SIG-M5 treated with dmso at 0.1 percent for 504 hours (cell line): ENCODE measurements at regions not wholly inside any gene's neighbourhood (a gene's known extent, or its start where the extent isn't known, plus 50 kb on each side); places are given as distances from the start of the nearest gene placed in this dataset.

Experiments
- DNase-seq: peaks from one replicate; lab custom pipeline; 2025; ENCODE audit not compliant: unreplicated experiment; lab: John Stamatoyannopoulos, UW

GRCh38 chr5:135704616-135705015, 125.8 kb upstream of the CXCL14 start:
- no peak for DNase-seq

DNA sequence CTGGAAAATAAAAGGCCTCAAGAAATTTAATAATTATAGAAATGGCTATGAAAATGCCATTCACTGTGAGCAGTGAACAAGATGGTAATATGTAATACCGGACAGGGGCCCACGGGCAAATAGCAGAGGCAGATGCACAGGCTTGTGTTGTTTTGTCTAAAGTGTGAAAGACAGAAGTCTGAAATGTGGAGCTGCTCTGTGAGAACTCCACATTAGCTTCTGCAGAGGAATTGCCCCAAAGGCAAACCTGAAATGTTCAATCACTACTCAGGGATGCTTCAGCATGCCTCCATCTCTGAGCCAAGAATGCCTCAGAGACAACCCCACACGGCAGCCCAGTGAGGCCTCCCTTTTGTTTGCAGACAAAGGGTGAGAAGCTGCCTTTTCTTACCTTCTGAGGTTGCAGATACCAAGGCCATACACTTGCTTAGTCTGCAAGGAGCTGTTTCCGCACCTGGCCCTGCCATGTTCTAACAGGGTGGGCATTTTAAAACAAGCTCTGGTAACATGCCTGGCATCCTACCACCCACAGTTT, 124.3 kb upstream of the CXCL14 start:
- DNase-seq: no peak

DNA sequence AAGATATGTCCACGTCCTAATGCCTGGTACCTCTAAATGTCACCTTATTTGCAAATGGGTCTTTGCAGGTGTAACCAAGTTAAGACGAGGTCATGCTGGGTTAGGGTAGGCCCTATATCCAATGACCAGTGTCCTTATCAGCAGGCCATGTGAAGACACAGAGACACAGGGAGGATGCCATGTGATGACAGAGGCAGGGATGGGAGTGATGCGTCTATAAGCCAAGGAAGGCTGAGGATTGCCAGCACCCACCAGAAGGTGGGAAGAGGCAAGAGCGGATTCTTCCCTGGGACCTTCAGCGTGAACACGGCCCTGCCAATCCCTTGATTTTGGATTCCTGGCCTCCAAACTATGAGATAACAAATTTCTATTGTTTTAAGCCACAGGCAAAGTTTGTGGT, 123.4 kb upstream of the CXCL14 start:
- no peak for DNase-seq

DNA sequence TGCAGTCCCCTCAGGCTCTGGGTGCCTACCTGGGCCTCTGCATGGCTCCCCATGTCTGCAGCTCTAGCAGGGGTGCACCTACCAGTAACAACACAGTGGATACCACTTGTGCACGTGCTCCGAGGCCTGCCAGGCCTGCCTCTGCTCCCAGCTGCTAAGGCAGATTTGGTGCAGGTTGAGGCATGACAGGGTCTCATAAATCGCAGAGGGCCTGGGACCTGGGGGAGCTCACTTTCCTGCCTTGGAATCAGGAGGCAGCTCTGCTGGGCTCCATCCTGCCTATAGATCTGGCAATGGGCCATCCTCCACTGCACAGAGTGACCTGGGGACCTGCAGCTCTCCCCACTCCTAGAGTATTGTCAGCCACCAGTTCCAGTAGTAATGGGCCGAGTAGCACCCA, 121.9 kb upstream of the CXCL14 start:
- no peak for DNase-seq

DNA sequence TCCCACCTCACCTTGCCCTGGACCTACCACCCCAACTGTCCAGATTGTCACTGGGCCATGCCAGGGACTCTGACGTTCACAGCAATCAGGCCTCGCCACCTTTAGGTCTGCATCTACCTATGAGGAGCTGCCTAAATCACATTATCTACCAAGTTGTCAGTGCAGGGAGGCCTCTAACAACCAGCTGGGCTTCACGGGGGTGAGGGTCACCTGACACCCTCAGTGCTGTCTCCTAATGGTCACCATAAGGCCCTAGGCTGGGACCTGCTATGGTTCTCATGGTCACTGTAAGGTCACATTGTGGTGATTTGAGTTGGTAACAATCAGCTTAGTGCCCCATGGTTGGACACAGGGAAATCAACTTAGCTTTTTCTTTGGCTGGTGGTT, 119.2 kb upstream of the CXCL14 start:
- no peak for DNase-seq

DNA sequence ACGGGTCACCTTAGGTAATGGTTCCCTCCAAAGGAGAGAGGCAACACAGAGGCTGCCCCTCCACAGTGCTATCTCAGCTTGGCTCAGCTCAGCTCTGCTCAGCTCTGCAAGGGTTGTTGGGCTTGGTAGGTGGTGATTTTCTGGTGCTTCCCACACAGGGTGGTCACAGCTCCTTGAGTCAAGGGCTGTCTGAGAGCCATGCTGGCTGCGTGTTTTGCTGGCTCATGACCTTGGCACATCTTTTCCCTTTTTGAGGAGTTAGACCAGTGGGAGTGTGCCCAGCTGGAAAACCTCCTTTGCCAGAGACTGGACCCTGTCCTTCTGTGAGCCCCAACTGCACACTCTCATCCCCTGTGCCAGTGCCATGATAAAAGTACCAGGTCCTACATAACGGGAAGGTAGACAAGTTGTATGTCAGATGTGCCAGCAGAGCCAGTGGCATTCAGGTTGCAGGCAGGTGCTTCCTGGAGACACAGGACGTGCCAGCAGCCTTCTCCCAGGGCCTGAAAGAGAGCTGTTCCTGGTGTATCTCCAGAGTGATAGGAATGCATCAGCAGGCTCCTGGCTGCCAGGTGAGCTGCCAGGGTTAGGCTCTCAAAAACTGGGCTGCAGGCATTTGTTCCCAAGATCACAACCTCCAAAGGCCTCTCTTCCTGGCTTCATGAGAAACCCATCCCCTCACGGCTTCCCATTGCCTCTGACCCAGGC, 118.6 kb upstream of the CXCL14 start:
- DNase-seq: no peak

DNA sequence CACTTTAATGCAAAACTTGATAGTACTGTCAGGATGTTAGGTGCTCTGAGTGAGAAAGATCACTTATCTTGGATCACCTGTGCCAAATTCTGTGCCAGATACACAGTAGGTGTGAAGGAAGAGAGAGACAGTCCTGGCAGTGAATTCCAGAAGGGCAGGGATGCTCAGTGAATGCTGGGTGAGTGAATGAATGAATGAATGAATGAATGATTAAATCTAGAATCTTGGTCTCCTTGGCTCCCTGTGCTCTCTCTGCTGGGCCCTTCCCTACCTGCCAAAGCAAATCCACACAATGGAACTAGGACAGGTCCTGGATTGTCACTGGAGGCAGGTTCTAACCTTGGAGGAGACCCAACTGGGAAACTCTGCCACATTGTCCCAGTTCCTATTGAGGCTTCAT, 117.5 kb upstream of the CXCL14 start:
- no peak for DNase-seq

- no peak for DNase-seq
Observed at GRCh38 chr5:135695656-135696313, 117.0 kb upstream of the CXCL14 start.

- no peak for DNase-seq
Observed at GRCh38 chr5:135694906-135695305, 116.1 kb upstream of the CXCL14 start.

DNA sequence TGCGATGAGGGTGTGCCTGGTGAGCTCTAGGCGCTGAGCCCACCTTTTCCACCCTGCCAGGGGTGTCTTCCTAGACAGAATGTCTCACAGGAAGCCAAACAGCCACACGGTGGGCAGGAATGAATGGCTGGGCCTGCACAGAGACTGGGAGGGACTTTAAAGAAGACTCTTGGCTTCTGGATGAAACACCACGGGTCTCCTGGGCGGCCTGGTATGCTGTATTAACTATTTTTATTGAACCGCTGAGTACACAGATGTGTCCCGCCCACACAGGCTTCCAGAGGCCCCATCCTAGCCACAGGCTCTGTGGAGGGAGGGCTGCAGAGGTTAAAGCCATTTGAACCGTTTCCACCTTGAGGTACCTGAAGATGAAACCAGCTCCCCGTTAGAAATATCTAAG, 115.2 kb upstream of the CXCL14 start:
- no peak for DNase-seq

- DNase-seq: no peak
Observed at GRCh38 chr5:135693371-135693955, 114.7 kb upstream of the CXCL14 start.

DNA sequence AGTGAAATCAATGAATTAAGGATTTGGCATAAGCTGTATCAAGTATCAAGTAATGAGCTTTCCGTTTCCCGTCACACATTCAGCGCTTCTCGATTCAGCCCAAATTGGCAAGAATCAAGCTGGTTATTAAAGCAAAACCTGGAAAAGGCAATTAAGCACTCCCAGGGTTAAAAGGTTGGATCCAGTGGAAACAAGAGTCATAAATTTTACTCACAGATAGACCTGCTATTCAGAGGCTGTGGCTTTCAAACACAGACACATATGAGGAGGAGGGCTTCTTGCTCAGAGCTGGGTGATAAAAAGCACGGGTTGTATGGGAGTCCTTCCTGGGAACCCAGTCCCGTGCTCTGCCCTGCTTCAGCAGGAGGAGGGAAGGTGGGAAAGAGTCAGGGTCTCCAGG, 112.3 kb upstream of the CXCL14 start:
- DNase-seq: no peak

- no peak for DNase-seq
Observed at GRCh38 chr5:135690466-135690865, 111.7 kb upstream of the CXCL14 start.

GRCh38 chr5:135689506-135689905, 110.7 kb upstream of the CXCL14 start:
- no peak for DNase-seq

DNA sequence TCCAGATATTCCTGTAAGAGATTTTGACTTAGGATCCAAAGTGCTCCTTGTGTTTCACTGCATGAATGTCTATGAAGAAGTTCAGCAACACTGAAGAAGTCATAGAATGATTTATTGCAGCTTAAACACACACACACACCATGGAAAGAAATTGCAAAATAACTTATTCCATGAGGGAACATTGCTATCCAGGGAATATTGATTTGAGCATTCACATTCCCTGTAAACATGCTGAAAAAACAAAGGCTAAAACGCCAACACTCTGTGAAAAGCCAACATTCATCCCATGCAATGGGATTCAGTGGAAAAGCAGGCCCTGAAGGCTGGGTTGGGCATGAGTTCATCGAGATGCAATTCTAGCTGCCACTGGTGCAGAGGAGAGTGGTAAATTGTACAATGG, 109.6 kb upstream of the CXCL14 start:
- no peak for DNase-seq

- no peak for DNase-seq
Observed at GRCh38 chr5:135683189-135683588, 104.4 kb upstream of the CXCL14 start.

DNA sequence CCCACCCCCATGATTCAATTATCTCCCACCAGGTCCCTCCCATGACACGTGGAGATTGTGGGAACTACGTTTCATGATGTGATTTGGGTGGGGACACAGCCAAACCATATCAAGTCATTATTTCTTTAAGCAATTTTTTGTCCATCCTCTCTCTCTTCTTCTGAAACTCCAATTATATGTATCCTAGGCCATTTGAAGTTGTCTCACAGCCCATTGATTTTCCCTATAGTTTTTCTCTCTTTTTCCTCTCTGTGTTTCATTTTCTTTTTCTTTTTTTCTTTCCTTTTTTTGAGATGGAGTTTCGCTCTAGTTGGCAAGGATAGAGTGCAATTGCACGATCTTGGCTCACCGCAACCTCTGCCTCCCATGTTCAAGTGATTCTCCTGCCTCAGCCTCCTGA, 101.9 kb upstream of the CXCL14 start:
- DNase-seq: no peak

GRCh38 chr5:135678640-135679268, 100.0 kb upstream of the CXCL14 start:
- DNase-seq: no peak

- DNase-seq: no peak
Observed at GRCh38 chr5:135671966-135672365, 93.2 kb upstream of the CXCL14 start.

GRCh38 chr5:135671052-135671705, 92.4 kb upstream of the CXCL14 start:
- DNase-seq: no peak

- DNase-seq: no peak
Observed at GRCh38 chr5:135670588-135670987, 91.8 kb upstream of the CXCL14 start.
